Gastrocnemius medialis (tissue), 4 donors: ENCODE measurements at regions not wholly inside any gene's neighbourhood (a gene's known extent, or its start where the extent isn't known, plus 50 kb on each side); places are given as distances from the start of the nearest gene placed in this dataset.

Source experiments
- ATAC-seq, 2 donors: fragments of 150-250 bp; one replicate each; pipeline ENCODE4 v1.9.1; 2016
- DNase-seq, 2 donors: peaks; one replicate each; pipeline ENCODE4 v3.0.0-alpha.2; 2019
- H3K27ac ChIP-seq, 4 donors: fragments of 200-600 bp; sonication (generic); 1 replicate in 1 of 4; 2 replicates in 3 of 4; pipeline ENCODE4 v1.5.1; 2016 to 2018; ENCODE audit warnings: mild to moderate bottlenecking in 2 of 4, moderate library complexity in 1 of 4
- H3K27me3 ChIP-seq, 3 donors: fragments of 200-600 bp; sonication (generic) in 2 of 3; 1 replicate in 1 of 3; 2 replicates in 2 of 3; pipeline versions ENCODE4 v1.5.1 to v1.6.0; 2016 to 2019; ENCODE audit warnings: mild to moderate bottlenecking in 1 of 3, moderate library complexity in 1 of 3
- H3K36me3 ChIP-seq, 2 donors: fragments of 200-600 bp; sonication (generic) in 1 of 2; one replicate each; pipeline ENCODE4 v1.5.1; 2017 to 2018
- H3K4me1 ChIP-seq, 2 donors: fragments of 200-600 bp; sonication (generic) in 1 of 2; one replicate each; pipeline ENCODE4 v1.5.1; 2016 to 2017; ENCODE audit warnings: mild to moderate bottlenecking in 2 of 2
- H3K4me3 ChIP-seq, 4 donors: fragments of 200-600 bp; sonication (generic) in 3 of 4; 1 replicate in 1 of 4; 2 replicates in 3 of 4; pipeline ENCODE4 v1.5.1; 2016 to 2019; ENCODE audit warnings: mild to moderate bottlenecking in 2 of 4
- H3K9me3 ChIP-seq, 3 donors: fragments of 200-600 bp; sonication (generic) in 2 of 3; 1 replicate in 1 of 3; 2 replicates in 2 of 3; pipeline ENCODE4 v1.5.1; 2016 to 2019
- CTCF ChIP-seq, 5 experiments: fragments of 450-650 bp in 3 of 5; fragments of 200-600 bp in 2 of 5; sonication (generic) in 2 of 5; IDR thresholded peaks in 4 of 5; conservative IDR thresholded peaks in 1 of 5; 1 replicate in 4 of 5; 2 replicates in 1 of 5; pipeline ENCODE4 v1.5.1; 2016 to 2019; ENCODE audit warnings: antibody characterized with exemption in 5 of 5, mild to moderate bottlenecking in 3 of 5, moderate library complexity in 3 of 5
- POLR2A ChIP-seq, 2 donors: fragments of 450-650 bp; IDR thresholded peaks; one replicate each; pipeline ENCODE4 v1.6.1; 2017; ENCODE audit warnings: antibody characterized with exemption in 2 of 2, mild to moderate bottlenecking in 2 of 2, moderate library complexity in 2 of 2
- in situ Hi-C, 4 donors: fragments of 200-750 bp; cut with MboI; loops; one replicate each; pipeline versions ENCODE4 v1.15.0 to v1.8.0; 2017; ENCODE audit warnings: low sequenced_read_pairs in 4 of 4
- intact Hi-C: fragments of 100-400 bp; cut with DNase I; formaldehyde crosslinking; loops from one replicate; pipeline ENCODE4 v1.15.1; 2023; ENCODE audit warnings: low total_unique reads

GRCh38 chr1:56334047-56334446 is 245.3 kb downstream of the PLPP3 start:
- DNase-seq (no peak), ATAC-seq (no peak)
- Histone ChIP-seq H3K36me3 (no peaks in the 10 kb centered on the region), H3K9me3 (no peaks in the 10 kb centered on the region), H3K4me3 (no peak overlapping the region), H3K27ac (no peak overlapping the region), H3K27me3 (no peaks in the 10 kb centered on the region), H3K4me1 (peaks cover 18 to 32% of the 10 kb centered on the region in 2 donors)
- in situ Hi-C loops (no loop called here), intact Hi-C loops (no loop called here)
- TF ChIP-seq CTCF (IDR thresholded peaks at IDR 0.05 in 4 of 5, conservative IDR thresholded peaks at IDR 0.05 in 1 of 5) (no peak), POLR2A (IDR thresholded peaks at IDR 0.05) (no peak)

GRCh38 chr1:56333461-56333860 is 245.9 kb downstream of the PLPP3 start:
- Histone ChIP-seq H3K27me3 (no peaks in the 10 kb centered on the region), H3K9me3 (no peaks in the 10 kb centered on the region), H3K4me1 (peaks cover 18 to 32% of the 10 kb centered on the region in 2 donors), H3K4me3 (no peak overlapping the region), H3K36me3 (no peaks in the 10 kb centered on the region), H3K27ac (no peak overlapping the region)
- intact Hi-C loops (no loop called here), in situ Hi-C loops (no loop called here)
- ATAC-seq = no peak
- DNase-seq = no peak
- TF ChIP-seq CTCF (IDR thresholded peaks at IDR 0.05 in 4 of 5, conservative IDR thresholded peaks at IDR 0.05 in 1 of 5) (no peak), POLR2A (IDR thresholded peaks at IDR 0.05) (no peak)

- ATAC-seq (no peak), DNase-seq (no peak)
- TF ChIP-seq CTCF (IDR thresholded peaks at IDR 0.05 in 4 of 5, conservative IDR thresholded peaks at IDR 0.05 in 1 of 5) = no peak
- TF ChIP-seq POLR2A (IDR thresholded peaks at IDR 0.05) = no peak
- Histone ChIP-seq H3K4me1 (peaks cover 18 to 29% of the 10 kb centered on the region in 2 donors), H3K36me3 (no peaks in the 10 kb centered on the region), H3K27ac (no peak overlapping the region), H3K9me3 (no peaks in the 10 kb centered on the region), H3K4me3 (no peak overlapping the region), H3K27me3 (no peaks in the 10 kb centered on the region)
- in situ Hi-C loops = no loop called here
- intact Hi-C loops = no loop called here
These were observed 247.3 kb downstream of the PLPP3 start for GRCh38 chr1:56331892-56332567.

GRCh38 chr1:56331207-56331891 is 248.0 kb downstream of the PLPP3 start:
- H3K4me1 ChIP-seq = peaks cover 18 to 29% of the 10 kb centered on the region in 2 donors
- TF ChIP-seq CTCF (IDR thresholded peaks at IDR 0.05 in 4 of 5, conservative IDR thresholded peaks at IDR 0.05 in 1 of 5) = no peak
- TF ChIP-seq POLR2A (IDR thresholded peaks at IDR 0.05) = no peak
- ATAC-seq (no peak), DNase-seq (no peak)
- H3K27ac ChIP-seq = no peak overlapping the region
- no peaks in the 10 kb centered on the region for H3K9me3 ChIP-seq
- no peak overlapping the region for H3K4me3 ChIP-seq
- no peaks in the 10 kb centered on the region for H3K27me3 ChIP-seq
- in situ Hi-C loops = no loop called here
- no peaks in the 10 kb centered on the region for H3K36me3 ChIP-seq
- intact Hi-C loops = no loop called here
